WTC11 (cell line): ENCODE measurements at regions not wholly inside any gene's neighbourhood (a gene's known extent, or its start where the extent isn't known, plus 50 kb on each side); places are given as distances from the start of the nearest gene placed in this dataset.

Source experiments
- NFYB ChIP-seq: sonication (generic); formaldehyde crosslinking; conservative IDR thresholded peaks from 2 replicates; pipeline ENCODE4 v1.8.0; 2022; ENCODE audit warnings: low read depth, missing genetic modification reagents
- SOX15 ChIP-seq: fragments of 250-450 bp; sonication (Bioruptor Pico); IDR thresholded peaks from 2 replicates; pipeline ENCODE4 v1.9.0; 2021; ENCODE audit warnings: mild to moderate bottlenecking
- TEAD4 ChIP-seq: sonication (generic); formaldehyde crosslinking; IDR thresholded peaks from 2 replicates; pipeline ENCODE4 v1.8.0; 2022; ENCODE audit warnings: mild to moderate bottlenecking, missing genetic modification reagents
- TF ChIP-seq, protein P1 (sequence below): sonication (generic); formaldehyde crosslinking; IDR thresholded peaks from 2 replicates; pipeline ENCODE4 v1.8.1; 2023; ENCODE audit warnings: mild to moderate bottlenecking, missing genetic modification reagents, moderate library complexity
- TF ChIP-seq, protein P2 (sequence below): fragments of 250-450 bp; sonication (Bioruptor Pico); IDR thresholded peaks from 2 replicates; pipeline ENCODE4 v1.9.0; 2021; ENCODE audit warnings: moderate library complexity, mild to moderate bottlenecking, inconsistent platforms, borderline replicate concordance

DNA sequence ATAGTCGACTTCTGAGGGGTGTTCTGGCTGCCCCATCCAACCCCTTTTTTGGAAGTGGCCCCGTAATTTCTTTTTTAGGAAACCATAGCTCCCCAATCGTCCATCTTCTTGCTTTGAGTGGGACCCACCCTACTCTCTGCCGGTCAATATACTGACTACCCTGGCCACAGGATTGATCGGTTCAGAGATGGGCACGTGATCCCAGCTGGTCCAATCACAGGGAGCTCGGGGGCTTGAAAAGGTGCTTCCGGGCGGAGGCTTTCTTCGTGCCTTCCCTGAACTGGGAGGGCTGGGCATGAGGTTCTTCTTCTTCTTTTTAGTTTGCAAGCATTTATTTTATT lies 78.7 kb upstream of the SH3PXD2B start:
- TF ChIP-seq NFYB (no peak), TEAD4 (CRISPR knock-in tag) (no peak), SOX15 (CRISPR knock-in tag) (no peak)
- TF ChIP-seq, protein P1, sequence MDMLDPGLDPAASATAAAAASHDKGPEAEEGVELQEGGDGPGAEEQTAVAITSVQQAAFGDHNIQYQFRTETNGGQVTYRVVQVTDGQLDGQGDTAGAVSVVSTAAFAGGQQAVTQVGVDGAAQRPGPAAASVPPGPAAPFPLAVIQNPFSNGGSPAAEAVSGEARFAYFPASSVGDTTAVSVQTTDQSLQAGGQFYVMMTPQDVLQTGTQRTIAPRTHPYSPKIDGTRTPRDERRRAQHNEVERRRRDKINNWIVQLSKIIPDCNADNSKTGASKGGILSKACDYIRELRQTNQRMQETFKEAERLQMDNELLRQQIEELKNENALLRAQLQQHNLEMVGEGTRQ (CRISPR knock-in tag), result peak; percentile 72
- TF ChIP-seq, protein P2, sequence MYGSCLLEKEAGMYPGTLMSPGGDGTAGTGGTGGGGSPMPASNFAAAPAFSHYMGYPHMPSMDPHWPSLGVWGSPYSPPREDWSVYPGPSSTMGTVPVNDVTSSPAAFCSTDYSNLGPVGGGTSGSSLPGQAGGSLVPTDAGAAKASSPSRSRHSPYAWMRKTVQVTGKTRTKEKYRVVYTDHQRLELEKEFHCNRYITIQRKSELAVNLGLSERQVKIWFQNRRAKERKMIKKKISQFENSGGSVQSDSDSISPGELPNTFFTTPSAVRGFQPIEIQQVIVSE (CRISPR knock-in tag), result no peak
